A549 (cell line): ENCODE measurements at regions not wholly inside any gene's neighbourhood (a gene's known extent, or its start where the extent isn't known, plus 50 kb on each side); places are given as distances from the start of the nearest gene placed in this dataset.

Experiments
- ATAC-seq, 2 experiments: fragments of 200-7000 bp in 1 of 2; fragments of >200 bp in 1 of 2; cut with Nextera tagmentation in 1 of 2; cut with Tn5 transposase in 1 of 2; 3 replicates each; pipeline versions ENCODE4 v1.8.0 to v1.9.1; 2018 to 2020; ENCODE audit warnings: mild to moderate bottlenecking in 1 of 2, moderate library complexity in 1 of 2
- CTCF ChIA-PET: fragments of 300-600 bp; sonication (Branson Sonifier 250); formaldehyde crosslinking; extraction: SDS; loops from one replicate; lab custom pipeline; 2021; ENCODE audit warnings: antibody characterized with exemption, inconsistent platforms; lab: Yijun Ruan, JAX
- POLR2A ChIA-PET: fragments of 350-600 bp; formaldehyde crosslinking; extraction: SDS; loops from one replicate; lab custom pipeline; 2021; ENCODE audit warnings: antibody characterized with exemption, inconsistent platforms; lab: Yijun Ruan, JAX
- DNase-seq, 2 experiments: peaks; one replicate each; pipeline versions ENCODE4 v3.0.0 to v3.0.0-alpha.2; 2011 to 2016; ENCODE audit warnings: low read depth in 1 of 2, low spot score in 1 of 2
- FAIRE-seq: peaks from 2 replicates; lab custom pipeline; 2011; peaks lifted over from hg19 to GRCh38; lab: Jason Lieb, UNC
- H3K27ac ChIP-seq, 2 experiments: fragments of >200 bp; sonication (Bioruptor Twin); formaldehyde crosslinking; 3 replicates each; pipeline ENCODE4 v1.5.1; 2016 to 2017
- H3K4me1 ChIP-seq: fragments of >200 bp; sonication (Bioruptor Twin); formaldehyde crosslinking; 3 replicates; pipeline ENCODE4 v1.6.1; 2016
- H3K4me2 ChIP-seq: fragments of >200 bp; sonication (Bioruptor Twin); formaldehyde crosslinking; 3 replicates; pipeline ENCODE4 v1.6.1; 2016
- H3K4me3 ChIP-seq: fragments of >200 bp; sonication (Bioruptor Twin); formaldehyde crosslinking; 3 replicates; pipeline ENCODE4 v1.5.1; 2016
- H3K9me3 ChIP-seq: fragments of >200 bp; sonication (Bioruptor Twin); formaldehyde crosslinking; 3 replicates; pipeline ENCODE4 v1.6.1; 2016
- ATOH8 ChIP-seq: fragments of 250-450 bp; sonication (Bioruptor Pico); IDR thresholded peaks from 2 replicates; pipeline ENCODE4 v1.5.0; 2020; ENCODE audit warnings: low read depth, mild to moderate bottlenecking, moderate library complexity
- BCL3 ChIP-seq: fragments of >200 bp; sonication (Bioruptor Twin); formaldehyde crosslinking; IDR thresholded peaks from 3 replicates; pipeline ENCODE4 v1.6.1; 2016
- BHLHE40 ChIP-seq: IDR thresholded peaks from 2 replicates; pipeline ENCODE4 v1.6.1; 2012; ENCODE audit warnings: low read depth, low read length, inconsistent platforms
- CTCF ChIP-seq: fragments of >200 bp; sonication (Bioruptor Twin); formaldehyde crosslinking; IDR thresholded peaks from 3 replicates; pipeline ENCODE4 v1.5.1; 2016
- EP300 ChIP-seq, 2 experiments: fragments of >200 bp; sonication (Bioruptor Twin); formaldehyde crosslinking; IDR thresholded peaks; 2 replicates in 1 of 2; 3 replicates in 1 of 2; pipeline ENCODE4 v1.6.1; 2016 to 2017
- FOSL2 ChIP-seq, 2 experiments: fragments of 450-650 bp in 1 of 2; fragments of >200 bp in 1 of 2; sonication (Bioruptor Twin) in 1 of 2; formaldehyde crosslinking; IDR thresholded peaks; 2 replicates each; pipeline versions ENCODE4 v1.5.0 to v1.6.1; 2016 to 2020; ENCODE audit warnings: mild to moderate bottlenecking in 1 of 2, moderate library complexity in 1 of 2
- GATA3 ChIP-seq: IDR thresholded peaks from 2 replicates; pipeline ENCODE4 v1.6.1; 2012; ENCODE audit warnings: borderline replicate concordance
- HDAC2 ChIP-seq: fragments of 200-600 bp; sonication (generic); IDR thresholded peaks from 2 replicates; pipeline ENCODE4 v1.6.1; 2016
- HOXA7 ChIP-seq: fragments of 250-450 bp; sonication (Bioruptor Pico); IDR thresholded peaks from 2 replicates; pipeline ENCODE4 v1.5.0; 2020; ENCODE audit warnings: mild to moderate bottlenecking, moderate library complexity
- JUNB ChIP-seq: fragments of >200 bp; sonication (Bioruptor Twin); formaldehyde crosslinking; IDR thresholded peaks from 2 replicates; pipeline ENCODE4 v1.6.1; 2016
- KDM1A ChIP-seq: fragments of 200-600 bp; sonication (generic); IDR thresholded peaks from 2 replicates; pipeline ENCODE4 v1.6.1; 2016; ENCODE audit warnings: low read depth, mild to moderate bottlenecking
- KDM5A ChIP-seq: fragments of 200-600 bp; sonication (generic); IDR thresholded peaks from 2 replicates; pipeline ENCODE4 v1.6.1; 2016; ENCODE audit warnings: antibody characterized with exemption, mild to moderate bottlenecking
- MAZ ChIP-seq: fragments of 150-350 bp; IDR thresholded peaks from 2 replicates; pipeline ENCODE4 v1.6.1; 2014; ENCODE audit warnings: antibody characterized with exemption, low read depth, low read length, borderline replicate concordance
- REST ChIP-seq: fragments of 200-600 bp; sonication (generic); IDR thresholded peaks from 2 replicates; pipeline ENCODE4 v1.6.1; 2016; ENCODE audit warnings: antibody characterized with exemption, mild to moderate bottlenecking, moderate library complexity
- USF2 ChIP-seq: fragments of 450-650 bp; IDR thresholded peaks from 2 replicates; pipeline ENCODE4 v1.6.1; 2014; ENCODE audit warnings: antibody characterized with exemption
- ZC3H11A ChIP-seq: fragments of 450-650 bp; IDR thresholded peaks from 2 replicates; pipeline ENCODE4 v1.6.1; 2014; ENCODE audit warnings: antibody characterized with exemption, mild to moderate bottlenecking
- WGBS: methylation state at CpG from one replicate; pipeline ENCODE4 v1.1.6; 2017; ENCODE audit errors: missing lambda C conversion rate; 5-methylcytosine and 5-hydroxymethylcytosine counted together

GRCh38 chr6:85344996-85345395, 104.9 kb upstream of the NT5E start:
- no peak overlapping the region for H3K27ac ChIP-seq
- no peak overlapping the region for H3K4me2 ChIP-seq
- FAIRE-seq (no peak), DNase-seq (no peak), ATAC-seq (no peak)
- no peaks in the 10 kb centered on the region for H3K9me3 ChIP-seq
- no peaks in the 10 kb centered on the region for H3K4me1 ChIP-seq
- no peak overlapping the region for H3K4me3 ChIP-seq
- TF ChIP-seq EP300 (IDR thresholded peaks at IDR 0.05) (no peak), CTCF (no peak), HOXA7 (no peak), GATA3 (no peak), BCL3 (no peak), REST (no peak), BHLHE40 (no peak), KDM5A (no peak), JUNB (no peak), HDAC2 (no peak), KDM1A (no peak), USF2 (no peak), FOSL2 (IDR thresholded peaks at IDR 0.05) (no peak), FOSL2 (CRISPR knock-in tag; IDR thresholded peaks at IDR 0.05) (no peak)
- WGBS, result 10% methylated on average over 1 of the region's 1 CpG
- ChIA-PET CTCF (no interaction called here), POLR2A (no interaction called here)

- no peak overlapping the region for H3K4me3 ChIP-seq
- CTCF ChIA-PET, result interaction anchor here (1.2 to 1.6 kb wide), 2 partner anchors 12 to 20 kb away, joined by 3 to 4 read pairs; no protein-coding TSS in a partner anchor
- POLR2A ChIA-PET, result no interaction called here
- FAIRE-seq (no peak), ATAC-seq (no peak), DNase-seq (no peak)
- no peaks in the 10 kb centered on the region for H3K4me1 ChIP-seq
- H3K4me2 ChIP-seq, result no peak overlapping the region
- 80% methylated on average over 1 of the region's 1 CpG for WGBS
- no peak for TF ChIP-seq USF2
- no peak for TF ChIP-seq MAZ
- no peak for TF ChIP-seq CTCF
- no peak for TF ChIP-seq BCL3
- no peak for TF ChIP-seq ATOH8 (CRISPR knock-in tag)
- TF ChIP-seq EP300 (IDR thresholded peaks at IDR 0.05), result no peak
- TF ChIP-seq ZC3H11A, result no peak
- TF ChIP-seq, all 56 proteins: peak for 0
- no peak overlapping the region for H3K27ac ChIP-seq
- H3K9me3 ChIP-seq, result no peaks in the 10 kb centered on the region
Observed at GRCh38 chr6:85343428-85343827, 106.5 kb upstream of the NT5E start.
